ENCODE measurements at regions not wholly inside any gene's neighbourhood (a gene's known extent, or its start where the extent isn't known, plus 50 kb on each side); places are given as distances from the start of the nearest gene placed in this dataset.

DNA sequence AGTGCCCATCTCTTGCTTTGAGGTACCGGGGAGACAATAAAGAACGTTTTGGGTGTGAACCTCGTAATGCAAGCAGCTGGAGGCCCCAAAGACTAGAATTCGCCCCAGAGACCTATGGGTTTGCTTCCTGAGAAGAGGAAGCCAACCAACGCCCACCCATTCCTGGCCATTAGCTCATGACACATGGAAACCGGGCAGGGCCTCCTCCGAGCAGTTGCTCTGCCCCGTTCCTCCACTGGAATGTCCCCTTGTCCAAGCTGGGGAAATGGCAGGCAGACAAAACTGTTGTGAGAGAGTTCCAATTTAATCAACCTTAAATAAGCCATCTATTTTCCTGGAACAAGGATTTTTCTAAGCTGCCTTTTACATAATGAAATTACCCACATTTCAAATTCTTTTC, 250.9 kb upstream of the IGF1R start:
- no peaks in the 10 kb centered on the region for H3K4me1 Mint-ChIP-seq (ENCODE audit: low read depth, unreplicated experiment)
- TF ChIP-seq, protein P1, sequence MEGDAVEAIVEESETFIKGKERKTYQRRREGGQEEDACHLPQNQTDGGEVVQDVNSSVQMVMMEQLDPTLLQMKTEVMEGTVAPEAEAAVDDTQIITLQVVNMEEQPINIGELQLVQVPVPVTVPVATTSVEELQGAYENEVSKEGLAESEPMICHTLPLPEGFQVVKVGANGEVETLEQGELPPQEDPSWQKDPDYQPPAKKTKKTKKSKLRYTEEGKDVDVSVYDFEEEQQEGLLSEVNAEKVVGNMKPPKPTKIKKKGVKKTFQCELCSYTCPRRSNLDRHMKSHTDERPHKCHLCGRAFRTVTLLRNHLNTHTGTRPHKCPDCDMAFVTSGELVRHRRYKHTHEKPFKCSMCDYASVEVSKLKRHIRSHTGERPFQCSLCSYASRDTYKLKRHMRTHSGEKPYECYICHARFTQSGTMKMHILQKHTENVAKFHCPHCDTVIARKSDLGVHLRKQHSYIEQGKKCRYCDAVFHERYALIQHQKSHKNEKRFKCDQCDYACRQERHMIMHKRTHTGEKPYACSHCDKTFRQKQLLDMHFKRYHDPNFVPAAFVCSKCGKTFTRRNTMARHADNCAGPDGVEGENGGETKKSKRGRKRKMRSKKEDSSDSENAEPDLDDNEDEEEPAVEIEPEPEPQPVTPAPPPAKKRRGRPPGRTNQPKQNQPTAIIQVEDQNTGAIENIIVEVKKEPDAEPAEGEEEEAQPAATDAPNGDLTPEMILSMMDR (IDR thresholded peaks at IDR 0.05; ENCODE audit: unreplicated experiment): no peak
- no peaks in the 10 kb centered on the region for H3K36me3 Mint-ChIP-seq (ENCODE audit: insufficient read depth, unreplicated experiment)
- no peak overlapping the region for H3K27ac Mint-ChIP-seq (ENCODE audit: unreplicated experiment)
- no TSS peak for BruUV-seq (replicated peaks)
- no peak overlapping the region for H3K4me3 Mint-ChIP-seq (ENCODE audit: low read depth, unreplicated experiment)
- intact Hi-C loops (cut with micrococcal nuclease; ENCODE audit: unreplicated experiment): no loop called here
- no peak for DNase-seq
- CTCF ChIA-PET: interaction anchor here (0.5 to 1.0 kb wide), 2 partner anchors 21 to 25 kb away, joined by 3 read pairs; no protein-coding TSS in a partner anchor
- H3K27me3 Mint-ChIP-seq (ENCODE audit: unreplicated experiment): peaks cover 63% of the 10 kb centered on the region
- no peaks in the 10 kb centered on the region for H3K9me3 Mint-ChIP-seq (ENCODE audit: low read depth, unreplicated experiment)

GRCh38 chr15:98398056-98398455, 250.3 kb upstream of the IGF1R start:
- no TSS peak for BruUV-seq (replicated peaks)
- Mint-ChIP-seq H3K36me3 (ENCODE audit: insufficient read depth, unreplicated experiment) (no peaks in the 10 kb centered on the region), H3K4me3 (ENCODE audit: low read depth, unreplicated experiment) (no peak overlapping the region), H3K4me1 (ENCODE audit: low read depth, unreplicated experiment) (no peaks in the 10 kb centered on the region), H3K9me3 (ENCODE audit: low read depth, unreplicated experiment) (no peaks in the 10 kb centered on the region), H3K27ac (ENCODE audit: unreplicated experiment) (no peak overlapping the region), H3K27me3 (ENCODE audit: unreplicated experiment) (peaks cover 70% of the 10 kb centered on the region)
- no peak for DNase-seq
- intact Hi-C loops (cut with micrococcal nuclease; ENCODE audit: unreplicated experiment): no loop called here
- CTCF ChIA-PET: interaction anchor here (0.5 to 1.0 kb wide), 2 partner anchors 21 to 24 kb away, joined by 3 read pairs; no protein-coding TSS in a partner anchor
- TF ChIP-seq, protein P1 (IDR thresholded peaks at IDR 0.05; ENCODE audit: unreplicated experiment): no peak

DNA sequence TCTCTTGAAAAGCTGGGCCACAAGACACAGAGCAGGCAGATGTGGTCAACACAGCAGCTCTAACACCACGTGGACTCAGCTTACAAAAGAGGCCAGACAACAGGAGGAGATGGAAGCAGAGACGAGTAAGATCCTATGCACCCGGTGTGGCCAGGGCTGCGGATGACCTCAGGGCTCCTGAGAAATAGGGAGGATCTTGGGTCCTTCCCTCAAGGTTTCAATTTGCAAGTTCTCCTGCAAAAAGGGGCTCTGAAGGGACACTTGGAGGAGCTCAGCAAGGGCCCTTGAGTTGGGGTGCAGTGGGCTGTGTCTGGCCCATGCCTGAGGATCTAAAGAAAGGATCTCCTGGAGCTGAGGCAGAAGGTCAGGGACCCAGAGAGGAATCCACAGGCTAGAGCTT, 249.5 kb upstream of the IGF1R start:
- no peak overlapping the region for H3K27ac Mint-ChIP-seq (ENCODE audit: unreplicated experiment)
- TF ChIP-seq, protein P1 (IDR thresholded peaks at IDR 0.05; ENCODE audit: unreplicated experiment): no peak
- H3K36me3 Mint-ChIP-seq (ENCODE audit: insufficient read depth, unreplicated experiment): no peaks in the 10 kb centered on the region
- intact Hi-C loops (cut with micrococcal nuclease; ENCODE audit: unreplicated experiment): no loop called here
- CTCF ChIA-PET: interaction anchor here (0.6 to 1.1 kb wide), 2 partner anchors 87 to 342 kb away, joined by 3 read pairs; no protein-coding TSS in a partner anchor
- peaks cover 70% of the 10 kb centered on the region for H3K27me3 Mint-ChIP-seq (ENCODE audit: unreplicated experiment)
- no peaks in the 10 kb centered on the region for H3K9me3 Mint-ChIP-seq (ENCODE audit: low read depth, unreplicated experiment)
- no peak for DNase-seq
- no peaks in the 10 kb centered on the region for H3K4me1 Mint-ChIP-seq (ENCODE audit: low read depth, unreplicated experiment)
- BruUV-seq (replicated peaks): no TSS peak
- no peak overlapping the region for H3K4me3 Mint-ChIP-seq (ENCODE audit: low read depth, unreplicated experiment)

- Mint-ChIP-seq H3K36me3 (ENCODE audit: insufficient read depth, unreplicated experiment) (no peaks in the 10 kb centered on the region), H3K27ac (ENCODE audit: unreplicated experiment) (no peak overlapping the region), H3K4me3 (ENCODE audit: low read depth, unreplicated experiment) (no peak overlapping the region), H3K9me3 (ENCODE audit: low read depth, unreplicated experiment) (no peaks in the 10 kb centered on the region), H3K4me1 (ENCODE audit: low read depth, unreplicated experiment) (no peaks in the 10 kb centered on the region), H3K27me3 (ENCODE audit: unreplicated experiment) (peaks cover 63% of the 10 kb centered on the region)
- CTCF ChIA-PET: no interaction called here
- DNase-seq: no peak
- intact Hi-C loops (cut with micrococcal nuclease; ENCODE audit: unreplicated experiment): no loop called here
- TF ChIP-seq, protein P1 (IDR thresholded peaks at IDR 0.05; ENCODE audit: unreplicated experiment): no peak
- BruUV-seq (replicated peaks): no TSS peak
Observed at GRCh38 chr15:98400120-98400519, 248.2 kb upstream of the IGF1R start.
